ENCODE measurements at regions not wholly inside any gene's neighbourhood (a gene's known extent, or its start where the extent isn't known, plus 50 kb on each side); places are given as distances from the start of the nearest gene placed in this dataset.

DNA sequence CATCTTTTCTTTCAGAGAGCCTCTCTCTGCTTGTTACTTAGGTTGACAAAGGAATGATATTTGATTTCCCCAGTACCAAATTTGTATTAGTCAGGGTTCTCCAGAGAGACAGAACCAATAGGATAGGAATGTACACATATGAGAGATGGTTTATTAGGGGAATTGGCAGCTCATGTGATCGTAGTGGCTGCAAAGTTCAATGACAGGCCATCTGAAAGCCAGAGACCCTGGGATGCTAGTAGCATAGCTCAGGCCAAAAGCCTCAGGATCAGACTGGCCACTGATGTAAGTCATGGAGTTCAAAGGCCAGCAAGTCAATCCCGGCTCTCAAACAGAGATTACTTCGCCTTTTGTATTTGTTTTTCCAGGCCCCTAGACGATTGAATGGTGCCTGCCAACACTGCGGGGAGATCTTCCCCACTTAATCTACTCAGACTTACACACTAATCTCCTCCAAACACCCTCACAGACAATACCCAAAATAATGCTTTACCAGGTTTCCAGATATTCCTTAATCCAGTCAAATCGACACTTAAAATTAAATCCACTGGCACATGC lies 215.5 kb downstream of the ALDH8A1 start (continued):
- TF ChIP-seq, protein P1, sequence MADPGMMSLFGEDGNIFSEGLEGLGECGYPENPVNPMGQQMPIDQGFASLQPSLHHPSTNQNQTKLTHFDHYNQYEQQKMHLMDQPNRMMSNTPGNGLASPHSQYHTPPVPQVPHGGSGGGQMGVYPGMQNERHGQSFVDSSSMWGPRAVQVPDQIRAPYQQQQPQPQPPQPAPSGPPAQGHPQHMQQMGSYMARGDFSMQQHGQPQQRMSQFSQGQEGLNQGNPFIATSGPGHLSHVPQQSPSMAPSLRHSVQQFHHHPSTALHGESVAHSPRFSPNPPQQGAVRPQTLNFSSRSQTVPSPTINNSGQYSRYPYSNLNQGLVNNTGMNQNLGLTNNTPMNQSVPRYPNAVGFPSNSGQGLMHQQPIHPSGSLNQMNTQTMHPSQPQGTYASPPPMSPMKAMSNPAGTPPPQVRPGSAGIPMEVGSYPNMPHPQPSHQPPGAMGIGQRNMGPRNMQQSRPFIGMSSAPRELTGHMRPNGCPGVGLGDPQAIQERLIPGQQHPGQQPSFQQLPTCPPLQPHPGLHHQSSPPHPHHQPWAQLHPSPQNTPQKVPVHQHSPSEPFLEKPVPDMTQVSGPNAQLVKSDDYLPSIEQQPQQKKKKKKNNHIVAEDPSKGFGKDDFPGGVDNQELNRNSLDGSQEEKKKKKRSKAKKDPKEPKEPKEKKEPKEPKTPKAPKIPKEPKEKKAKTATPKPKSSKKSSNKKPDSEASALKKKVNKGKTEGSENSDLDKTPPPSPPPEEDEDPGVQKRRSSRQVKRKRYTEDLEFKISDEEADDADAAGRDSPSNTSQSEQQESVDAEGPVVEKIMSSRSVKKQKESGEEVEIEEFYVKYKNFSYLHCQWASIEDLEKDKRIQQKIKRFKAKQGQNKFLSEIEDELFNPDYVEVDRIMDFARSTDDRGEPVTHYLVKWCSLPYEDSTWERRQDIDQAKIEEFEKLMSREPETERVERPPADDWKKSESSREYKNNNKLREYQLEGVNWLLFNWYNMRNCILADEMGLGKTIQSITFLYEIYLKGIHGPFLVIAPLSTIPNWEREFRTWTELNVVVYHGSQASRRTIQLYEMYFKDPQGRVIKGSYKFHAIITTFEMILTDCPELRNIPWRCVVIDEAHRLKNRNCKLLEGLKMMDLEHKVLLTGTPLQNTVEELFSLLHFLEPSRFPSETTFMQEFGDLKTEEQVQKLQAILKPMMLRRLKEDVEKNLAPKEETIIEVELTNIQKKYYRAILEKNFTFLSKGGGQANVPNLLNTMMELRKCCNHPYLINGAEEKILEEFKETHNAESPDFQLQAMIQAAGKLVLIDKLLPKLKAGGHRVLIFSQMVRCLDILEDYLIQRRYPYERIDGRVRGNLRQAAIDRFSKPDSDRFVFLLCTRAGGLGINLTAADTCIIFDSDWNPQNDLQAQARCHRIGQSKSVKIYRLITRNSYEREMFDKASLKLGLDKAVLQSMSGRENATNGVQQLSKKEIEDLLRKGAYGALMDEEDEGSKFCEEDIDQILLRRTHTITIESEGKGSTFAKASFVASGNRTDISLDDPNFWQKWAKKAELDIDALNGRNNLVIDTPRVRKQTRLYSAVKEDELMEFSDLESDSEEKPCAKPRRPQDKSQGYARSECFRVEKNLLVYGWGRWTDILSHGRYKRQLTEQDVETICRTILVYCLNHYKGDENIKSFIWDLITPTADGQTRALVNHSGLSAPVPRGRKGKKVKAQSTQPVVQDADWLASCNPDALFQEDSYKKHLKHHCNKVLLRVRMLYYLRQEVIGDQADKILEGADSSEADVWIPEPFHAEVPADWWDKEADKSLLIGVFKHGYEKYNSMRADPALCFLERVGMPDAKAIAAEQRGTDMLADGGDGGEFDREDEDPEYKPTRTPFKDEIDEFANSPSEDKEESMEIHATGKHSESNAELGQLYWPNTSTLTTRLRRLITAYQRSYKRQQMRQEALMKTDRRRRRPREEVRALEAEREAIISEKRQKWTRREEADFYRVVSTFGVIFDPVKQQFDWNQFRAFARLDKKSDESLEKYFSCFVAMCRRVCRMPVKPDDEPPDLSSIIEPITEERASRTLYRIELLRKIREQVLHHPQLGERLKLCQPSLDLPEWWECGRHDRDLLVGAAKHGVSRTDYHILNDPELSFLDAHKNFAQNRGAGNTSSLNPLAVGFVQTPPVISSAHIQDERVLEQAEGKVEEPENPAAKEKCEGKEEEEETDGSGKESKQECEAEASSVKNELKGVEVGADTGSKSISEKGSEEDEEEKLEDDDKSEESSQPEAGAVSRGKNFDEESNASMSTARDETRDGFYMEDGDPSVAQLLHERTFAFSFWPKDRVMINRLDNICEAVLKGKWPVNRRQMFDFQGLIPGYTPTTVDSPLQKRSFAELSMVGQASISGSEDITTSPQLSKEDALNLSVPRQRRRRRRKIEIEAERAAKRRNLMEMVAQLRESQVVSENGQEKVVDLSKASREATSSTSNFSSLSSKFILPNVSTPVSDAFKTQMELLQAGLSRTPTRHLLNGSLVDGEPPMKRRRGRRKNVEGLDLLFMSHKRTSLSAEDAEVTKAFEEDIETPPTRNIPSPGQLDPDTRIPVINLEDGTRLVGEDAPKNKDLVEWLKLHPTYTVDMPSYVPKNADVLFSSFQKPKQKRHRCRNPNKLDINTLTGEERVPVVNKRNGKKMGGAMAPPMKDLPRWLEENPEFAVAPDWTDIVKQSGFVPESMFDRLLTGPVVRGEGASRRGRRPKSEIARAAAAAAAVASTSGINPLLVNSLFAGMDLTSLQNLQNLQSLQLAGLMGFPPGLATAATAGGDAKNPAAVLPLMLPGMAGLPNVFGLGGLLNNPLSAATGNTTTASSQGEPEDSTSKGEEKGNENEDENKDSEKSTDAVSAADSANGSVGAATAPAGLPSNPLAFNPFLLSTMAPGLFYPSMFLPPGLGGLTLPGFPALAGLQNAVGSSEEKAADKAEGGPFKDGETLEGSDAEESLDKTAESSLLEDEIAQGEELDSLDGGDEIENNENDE (IDR thresholded peaks at IDR 0.05; ENCODE audit: insufficient replicate concordance, low read length), result no peak
- TF ChIP-seq RXRA (IDR thresholded peaks at IDR 0.05; ENCODE audit: insufficient read depth, low read depth, low read length), result no peak
- no peak for TF ChIP-seq CBX5 (IDR thresholded peaks at IDR 0.05; ENCODE audit: low read depth, low read length)
- TF ChIP-seq SRF (IDR thresholded peaks at IDR 0.05; ENCODE audit: low read depth, low read length), result no peak
- no peak for TF ChIP-seq SUZ12 (IDR thresholded peaks at IDR 0.05; ENCODE audit: low read length)
- TF ChIP-seq, protein P2, sequence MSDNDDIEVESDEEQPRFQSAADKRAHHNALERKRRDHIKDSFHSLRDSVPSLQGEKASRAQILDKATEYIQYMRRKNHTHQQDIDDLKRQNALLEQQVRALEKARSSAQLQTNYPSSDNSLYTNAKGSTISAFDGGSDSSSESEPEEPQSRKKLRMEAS (IDR thresholded peaks at IDR 0.05), result no peak
- TF ChIP-seq ASH2L (IDR thresholded peaks at IDR 0.05; ENCODE audit: low read length), result no peak
- TF ChIP-seq, protein P3, sequence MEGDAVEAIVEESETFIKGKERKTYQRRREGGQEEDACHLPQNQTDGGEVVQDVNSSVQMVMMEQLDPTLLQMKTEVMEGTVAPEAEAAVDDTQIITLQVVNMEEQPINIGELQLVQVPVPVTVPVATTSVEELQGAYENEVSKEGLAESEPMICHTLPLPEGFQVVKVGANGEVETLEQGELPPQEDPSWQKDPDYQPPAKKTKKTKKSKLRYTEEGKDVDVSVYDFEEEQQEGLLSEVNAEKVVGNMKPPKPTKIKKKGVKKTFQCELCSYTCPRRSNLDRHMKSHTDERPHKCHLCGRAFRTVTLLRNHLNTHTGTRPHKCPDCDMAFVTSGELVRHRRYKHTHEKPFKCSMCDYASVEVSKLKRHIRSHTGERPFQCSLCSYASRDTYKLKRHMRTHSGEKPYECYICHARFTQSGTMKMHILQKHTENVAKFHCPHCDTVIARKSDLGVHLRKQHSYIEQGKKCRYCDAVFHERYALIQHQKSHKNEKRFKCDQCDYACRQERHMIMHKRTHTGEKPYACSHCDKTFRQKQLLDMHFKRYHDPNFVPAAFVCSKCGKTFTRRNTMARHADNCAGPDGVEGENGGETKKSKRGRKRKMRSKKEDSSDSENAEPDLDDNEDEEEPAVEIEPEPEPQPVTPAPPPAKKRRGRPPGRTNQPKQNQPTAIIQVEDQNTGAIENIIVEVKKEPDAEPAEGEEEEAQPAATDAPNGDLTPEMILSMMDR (IDR thresholded peaks at IDR 0.05; ENCODE audit: control extremely low read depth in 1 of 3, insufficient read depth in 1 of 3, low read depth in 1 of 3, low read length in 3 of 3), result no peak
- TF ChIP-seq GABPA (IDR thresholded peaks at IDR 0.05; ENCODE audit: borderline replicate concordance, insufficient read depth, low read length), result no peak
